CD4-positive, CD25-positive, alpha-beta regulatory T cell (primary cell): ENCODE measurements at regions not wholly inside any gene's neighbourhood (a gene's known extent, or its start where the extent isn't known, plus 50 kb on each side); places are given as distances from the start of the nearest gene placed in this dataset.

Experiments
- ATAC-seq, 2 donors: fragments of 150-1000 bp; cut with Tn5 transposase; one replicate each; pipeline ENCODE4 v1.10.0; 2021; ENCODE audit warnings: low read depth in 2 of 2, moderate number of reproducible peaks in 2 of 2, moderate library complexity in 1 of 2
- DNase-seq, 3 donors: peaks; one replicate each; pipeline versions ENCODE4 v3.0.0 to v3.0.0-alpha.2; 2012 to 2022; ENCODE audit warnings: mixed read lengths in 1 of 3
- H3K27ac ChIP-seq: one replicate; pipeline ENCODE4 v1.7.0; 2013; ENCODE audit warnings: mild to moderate bottlenecking, low read length; ENCODE audit not compliant: insufficient read depth, poor library complexity, severe bottlenecking
- H3K27me3 ChIP-seq: one replicate; pipeline ENCODE4 v1.7.0; 2013; ENCODE audit warnings: low read length; ENCODE audit not compliant: control insufficient read depth, insufficient read depth
- H3K36me3 ChIP-seq: one replicate; pipeline ENCODE4 v1.7.0; 2013; ENCODE audit warnings: mild to moderate bottlenecking, low read length, moderate library complexity; ENCODE audit not compliant: control insufficient read depth, insufficient read depth
- H3K4me1 ChIP-seq: 2 replicates; pipeline ENCODE4 v1.7.0; 2013; ENCODE audit warnings: mild to moderate bottlenecking, low read length; ENCODE audit not compliant: insufficient read depth, control insufficient read depth, poor library complexity, severe bottlenecking
- H3K4me3 ChIP-seq: one replicate; pipeline ENCODE4 v1.7.0; 2013; ENCODE audit warnings: low read depth, mild to moderate bottlenecking, low read length, moderate library complexity
- H3K9me3 ChIP-seq, 2 experiments: 1 replicate in 1 of 2; 2 replicates in 1 of 2; pipeline ENCODE4 v1.7.0; 2013; ENCODE audit warnings: low read length in 2 of 2, mild to moderate bottlenecking in 1 of 2, moderate library complexity in 1 of 2; ENCODE audit not compliant: control insufficient read depth in 2 of 2
- H3K27ac Mint-ChIP-seq, 3 donors: one replicate each; pipeline ENCODE4 v1.8.0; 2020 to 2022; ENCODE audit warnings: mild to moderate bottlenecking in 3 of 3, mixed read lengths in 3 of 3, moderate library complexity in 2 of 3
- H3K27me3 Mint-ChIP-seq: one replicate; pipeline ENCODE4 v1.8.0; 2022; ENCODE audit warnings: mild to moderate bottlenecking, mixed read lengths
- H3K36me3 Mint-ChIP-seq: one replicate; pipeline ENCODE4 v1.8.0; 2020; ENCODE audit warnings: mixed read lengths
- H3K4me1 Mint-ChIP-seq, 4 donors: one replicate each; pipeline ENCODE4 v1.8.0; 2020 to 2022; ENCODE audit warnings: mixed read lengths in 4 of 4, mild to moderate bottlenecking in 1 of 4
- H3K4me3 Mint-ChIP-seq, 4 donors: one replicate each; pipeline ENCODE4 v1.8.0; 2020 to 2022; ENCODE audit warnings: mild to moderate bottlenecking in 4 of 4, mixed read lengths in 4 of 4, moderate library complexity in 3 of 4
- H3K9me3 Mint-ChIP-seq, 7 donors: one replicate each; pipeline ENCODE4 v1.8.0; 2020 to 2022; ENCODE audit warnings: mixed read lengths in 7 of 7, mild to moderate bottlenecking in 3 of 7, moderate library complexity in 2 of 7

DNA sequence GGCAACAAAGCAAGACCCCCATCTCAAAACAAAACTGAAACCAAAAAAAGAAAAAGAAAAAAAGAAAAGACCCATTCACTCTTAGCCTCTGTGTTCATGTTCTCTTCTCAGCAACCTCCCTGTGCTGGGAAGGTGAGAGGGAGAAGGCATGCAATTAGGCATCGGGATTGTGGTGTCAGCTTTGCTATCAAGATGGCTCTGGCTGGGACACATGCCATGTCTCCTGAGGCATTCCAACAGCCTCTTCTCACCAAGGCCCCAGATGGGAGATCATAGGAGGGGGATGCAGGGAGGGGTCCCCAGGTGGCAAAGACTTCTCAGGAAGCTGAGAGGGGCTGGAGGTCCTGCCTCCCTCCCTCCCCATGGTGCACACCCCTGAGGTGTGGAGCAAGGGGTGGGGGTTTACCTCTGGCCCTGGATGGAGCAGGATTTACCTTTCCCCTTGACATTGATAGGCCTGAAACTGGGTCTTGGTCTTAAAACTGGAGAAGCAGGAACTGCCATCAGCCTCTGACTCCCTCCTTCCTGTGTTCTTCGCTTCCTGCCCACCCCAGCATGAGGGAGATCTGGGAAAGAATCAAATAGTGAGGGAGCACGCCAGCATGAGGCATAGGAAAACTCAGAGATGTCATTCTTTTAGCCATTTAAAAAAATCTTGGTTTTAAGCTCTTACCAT lies 96.2 kb upstream of the DUSP5 start:
- no peaks in the 10 kb centered on the region for H3K27me3 ChIP-seq
- Mint-ChIP-seq H3K36me3 (no peaks in the 10 kb centered on the region), H3K4me3 (no peak overlapping the region), H3K27ac (no peak overlapping the region), H3K9me3 (peaks cover 0 to 2% (median 0%) of the 10 kb centered on the region in 7 donors), H3K27me3 (peaks cover 4% of the 10 kb centered on the region), H3K4me1 (peaks cover 0 to 5% (median under 1%) of the 10 kb centered on the region in 4 donors)
- DNase-seq (no peak), ATAC-seq (no peak)
- no peaks in the 10 kb centered on the region for H3K4me1 ChIP-seq
- H3K4me3 ChIP-seq = no peak overlapping the region
- no peak overlapping the region for H3K27ac ChIP-seq
- no peaks in the 10 kb centered on the region for H3K9me3 ChIP-seq
- H3K36me3 ChIP-seq = no peaks in the 10 kb centered on the region

DNA sequence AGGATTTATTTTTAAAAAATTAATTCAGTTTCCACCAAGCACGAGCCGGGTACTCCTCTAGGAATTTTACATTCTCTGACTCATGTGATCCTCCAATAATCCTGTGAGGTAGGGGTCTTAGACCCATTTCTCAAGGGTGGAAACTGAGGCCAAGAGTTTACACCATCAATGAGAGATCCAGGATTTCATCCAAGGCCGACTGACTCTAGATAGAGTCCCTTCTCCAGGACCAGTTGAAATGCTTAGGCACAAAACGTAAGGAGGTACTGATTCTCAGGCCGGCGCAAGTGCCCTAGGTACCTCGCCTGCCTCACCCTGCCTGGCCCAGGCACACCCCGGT lies 95.7 kb upstream of the DUSP5 start:
- H3K36me3 ChIP-seq = no peaks in the 10 kb centered on the region
- Mint-ChIP-seq H3K27ac (peak overlapping the region in 1 of 3 donors; percentile 55), H3K9me3 (peaks cover 0 to 2% (median 0%) of the 10 kb centered on the region in 7 donors), H3K36me3 (no peaks in the 10 kb centered on the region), H3K27me3 (peaks cover 4% of the 10 kb centered on the region), H3K4me3 (no peak overlapping the region), H3K4me1 (peaks cover 0 to 5% (median under 1%) of the 10 kb centered on the region in 4 donors)
- H3K27ac ChIP-seq = no peak overlapping the region
- no peak for DNase-seq
- H3K4me1 ChIP-seq = no peaks in the 10 kb centered on the region
- no peak overlapping the region for H3K4me3 ChIP-seq
- H3K9me3 ChIP-seq = no peaks in the 10 kb centered on the region
- H3K27me3 ChIP-seq = no peaks in the 10 kb centered on the region
- ATAC-seq = no peak

DNA sequence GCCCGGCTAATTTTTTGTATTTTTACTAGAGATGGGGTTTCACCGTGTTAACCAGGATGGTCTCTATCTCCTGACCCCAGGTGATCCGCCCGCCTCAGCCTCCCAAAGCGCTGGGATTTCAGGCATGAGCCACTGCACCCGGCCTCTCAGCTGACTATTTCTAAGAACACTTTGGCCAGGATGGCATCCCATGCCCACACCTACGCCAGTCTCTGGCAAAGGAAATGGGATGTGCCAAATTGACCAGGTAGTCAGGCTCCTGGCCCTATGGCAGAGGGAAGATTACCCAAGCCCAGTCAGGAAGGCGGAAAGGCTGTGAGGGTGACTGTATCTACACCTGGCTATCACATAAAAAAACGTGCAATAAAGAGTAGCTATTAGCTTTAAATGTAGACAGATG lies 94.1 kb upstream of the DUSP5 start:
- no peaks in the 10 kb centered on the region for H3K27me3 ChIP-seq
- H3K4me3 ChIP-seq = no peak overlapping the region
- H3K4me1 Mint-ChIP-seq = peaks cover 0 to 5% (median under 1%) of the 10 kb centered on the region in 4 donors
- no peaks in the 10 kb centered on the region for H3K4me1 ChIP-seq
- no peaks in the 10 kb centered on the region for H3K36me3 ChIP-seq
- H3K27me3 Mint-ChIP-seq = peaks cover 7% of the 10 kb centered on the region
- H3K27ac ChIP-seq = no peak overlapping the region
- no peak for ATAC-seq
- H3K36me3 Mint-ChIP-seq = no peaks in the 10 kb centered on the region
- H3K4me3 Mint-ChIP-seq = no peak overlapping the region
- no peak overlapping the region for H3K27ac Mint-ChIP-seq
- peaks cover 0 to 2% (median 0%) of the 10 kb centered on the region in 7 donors for H3K9me3 Mint-ChIP-seq
- no peak for DNase-seq
- H3K9me3 ChIP-seq = no peaks in the 10 kb centered on the region

DNA sequence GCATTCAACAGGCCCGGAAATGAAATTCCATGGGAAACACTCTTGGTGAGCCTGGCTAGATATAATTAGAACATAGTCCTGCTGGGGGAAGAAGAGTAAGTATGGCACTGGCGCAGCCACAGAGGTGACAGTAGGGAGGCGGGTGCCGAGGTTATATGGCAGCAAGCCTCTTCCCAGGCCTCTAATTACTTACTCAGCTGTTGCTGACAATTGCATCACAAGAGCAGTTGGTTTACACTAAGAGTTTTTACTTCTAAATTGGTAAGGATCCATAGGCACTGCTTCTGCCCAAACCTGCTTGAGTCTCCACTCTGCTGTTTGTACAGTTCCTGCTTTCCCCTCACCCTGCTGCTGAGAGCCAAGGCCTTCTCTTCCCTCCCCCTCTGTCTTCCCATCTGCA lies 93.3 kb upstream of the DUSP5 start:
- Histone ChIP-seq H3K27me3 (no peaks in the 10 kb centered on the region), H3K9me3 (no peaks in the 10 kb centered on the region), H3K36me3 (no peaks in the 10 kb centered on the region), H3K4me3 (no peak overlapping the region), H3K4me1 (no peaks in the 10 kb centered on the region), H3K27ac (no peak overlapping the region)
- Mint-ChIP-seq H3K27me3 (peaks cover 10% of the 10 kb centered on the region), H3K4me3 (no peak overlapping the region), H3K36me3 (no peaks in the 10 kb centered on the region), H3K4me1 (peaks cover 0 to 5% (median under 1%) of the 10 kb centered on the region in 4 donors), H3K27ac (no peak overlapping the region), H3K9me3 (peaks cover 0 to 2% (median 0%) of the 10 kb centered on the region in 7 donors)
- no peak for ATAC-seq
- no peak for DNase-seq

DNA sequence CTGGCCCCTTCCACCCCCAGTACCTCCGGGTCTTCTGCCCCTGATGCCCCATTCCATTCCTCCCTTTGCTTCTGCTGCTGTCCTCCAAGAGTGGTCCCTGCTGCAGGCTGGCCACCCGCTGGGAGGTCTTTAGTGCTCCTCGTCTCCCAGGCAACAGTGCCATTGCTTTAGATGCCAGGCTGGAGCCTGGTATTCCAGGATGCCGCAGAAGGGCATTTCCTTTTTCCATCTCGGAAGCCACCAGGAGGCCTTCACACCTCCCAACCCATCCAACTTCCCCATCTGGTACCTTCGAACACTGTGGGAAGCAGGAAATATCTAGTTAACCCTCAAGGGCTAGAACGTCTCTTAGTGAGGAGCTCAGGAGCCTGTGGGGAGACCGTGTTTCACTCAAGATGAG lies 92.9 kb upstream of the DUSP5 start:
- no peak overlapping the region for H3K4me3 ChIP-seq
- H3K36me3 ChIP-seq = no peaks in the 10 kb centered on the region
- Mint-ChIP-seq H3K4me1 (peaks cover 0 to 5% (median 2%) of the 10 kb centered on the region in 4 donors), H3K27ac (no peak overlapping the region), H3K9me3 (peaks cover 0 to 2% (median 0%) of the 10 kb centered on the region in 7 donors), H3K36me3 (no peaks in the 10 kb centered on the region), H3K27me3 (peaks cover 10% of the 10 kb centered on the region), H3K4me3 (no peak overlapping the region)
- ATAC-seq = no peak
- no peak for DNase-seq
- no peak overlapping the region for H3K27ac ChIP-seq
- H3K9me3 ChIP-seq = no peaks in the 10 kb centered on the region
- H3K27me3 ChIP-seq = no peaks in the 10 kb centered on the region
- no peaks in the 10 kb centered on the region for H3K4me1 ChIP-seq

DNA sequence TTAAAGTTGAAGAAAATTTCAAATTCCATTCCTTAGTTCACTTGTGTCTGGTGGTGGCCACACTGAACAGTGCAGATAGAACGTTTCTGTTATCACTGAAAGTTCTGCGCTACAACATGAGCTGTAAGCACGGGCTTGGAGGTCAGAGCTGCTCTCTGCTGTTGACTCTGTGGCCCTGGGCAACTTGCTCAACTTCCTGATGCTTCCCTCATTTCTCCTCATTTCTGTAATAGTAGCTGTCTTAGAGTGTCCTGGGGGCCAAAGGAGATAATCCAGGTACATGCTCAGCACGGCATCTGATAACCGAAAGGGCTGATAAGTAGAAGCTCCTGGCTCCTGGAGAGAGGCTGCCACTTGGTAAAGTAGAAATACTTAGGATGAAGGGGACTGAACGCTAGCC lies 92.3 kb upstream of the DUSP5 start:
- no peak overlapping the region for H3K27ac ChIP-seq
- ATAC-seq = no peak
- Mint-ChIP-seq H3K27ac (peak overlapping the region in 1 of 3 donors; percentile 53), H3K36me3 (no peaks in the 10 kb centered on the region), H3K4me1 (peaks cover 0 to 5% (median 2%) of the 10 kb centered on the region in 4 donors), H3K9me3 (peaks cover 0 to 2% (median 0%) of the 10 kb centered on the region in 7 donors), H3K4me3 (no peak overlapping the region), H3K27me3 (peaks cover 10% of the 10 kb centered on the region)
- no peaks in the 10 kb centered on the region for H3K36me3 ChIP-seq
- H3K4me3 ChIP-seq = no peak overlapping the region
- H3K4me1 ChIP-seq = no peaks in the 10 kb centered on the region
- DNase-seq = no peak
- H3K9me3 ChIP-seq = no peaks in the 10 kb centered on the region
- H3K27me3 ChIP-seq = no peaks in the 10 kb centered on the region

- Histone ChIP-seq H3K4me1 (no peaks in the 10 kb centered on the region), H3K9me3 (no peaks in the 10 kb centered on the region), H3K36me3 (no peaks in the 10 kb centered on the region), H3K27ac (no peak overlapping the region), H3K27me3 (no peaks in the 10 kb centered on the region), H3K4me3 (no peak overlapping the region)
- DNase-seq = no peak
- Mint-ChIP-seq H3K9me3 (no peaks in the 10 kb centered on the region), H3K27me3 (peaks cover 5% of the 10 kb centered on the region), H3K4me1 (peaks cover 0 to 2% (median under 1%) of the 10 kb centered on the region in 4 donors), H3K4me3 (no peak overlapping the region), H3K36me3 (no peaks in the 10 kb centered on the region), H3K27ac (peak overlapping the region in 1 of 3 donors; percentile 10)
- no peak for ATAC-seq
Observed at GRCh38 chr10:110407301-110408170, 90.2 kb upstream of the DUSP5 start.
